ENCODE measurements at regions not wholly inside any gene's neighbourhood (a gene's known extent, or its start where the extent isn't known, plus 50 kb on each side); places are given as distances from the start of the nearest gene placed in this dataset.

DNA sequence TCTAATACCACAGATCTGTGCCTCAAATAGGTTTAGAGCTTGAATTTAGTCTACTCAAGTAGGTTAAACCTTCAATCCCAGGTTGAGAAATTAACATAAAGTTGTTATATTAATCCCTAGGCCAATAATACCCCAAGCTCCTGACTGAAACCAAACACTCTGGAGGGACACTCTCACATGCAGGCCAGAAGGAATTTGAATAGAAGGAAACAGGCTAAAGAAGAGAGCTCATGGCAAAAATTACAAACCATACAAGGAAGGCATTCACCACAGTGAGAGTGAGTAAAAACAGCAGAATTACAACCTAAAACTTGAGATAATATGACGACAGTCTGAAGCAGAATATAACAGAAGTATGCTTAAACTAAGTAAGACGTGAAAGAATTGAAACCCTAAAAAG, 76.1 kb upstream of the PDK4 start:
- in situ Hi-C loops (cut with MboI; ENCODE audit: low pct_ligation_motif_present in 1 of 4, low pct_unique_long_range_greater_than_20kb in 1 of 4, low sequenced_read_pairs in 3 of 4), result loop anchor here in 1 of 4 donors (10.0 kb wide), 1 partner anchor 138 kb away; no protein-coding TSS in a partner anchor
- Histone ChIP-seq H3K9me3 (no peaks in the 10 kb centered on the region), H3K4me1 (peaks cover 0 to 12% (median 3%) of the 10 kb centered on the region in 4 donors), H3K27ac (no peak overlapping the region), H3K4me3 (no peak overlapping the region), H3K36me3 (no peaks in the 10 kb centered on the region), H3K27me3 (no peaks in the 10 kb centered on the region)
- intact Hi-C loops (cut with DNase I; ENCODE audit: low total_unique reads), result no loop called here
- TF ChIP-seq, protein P1, sequence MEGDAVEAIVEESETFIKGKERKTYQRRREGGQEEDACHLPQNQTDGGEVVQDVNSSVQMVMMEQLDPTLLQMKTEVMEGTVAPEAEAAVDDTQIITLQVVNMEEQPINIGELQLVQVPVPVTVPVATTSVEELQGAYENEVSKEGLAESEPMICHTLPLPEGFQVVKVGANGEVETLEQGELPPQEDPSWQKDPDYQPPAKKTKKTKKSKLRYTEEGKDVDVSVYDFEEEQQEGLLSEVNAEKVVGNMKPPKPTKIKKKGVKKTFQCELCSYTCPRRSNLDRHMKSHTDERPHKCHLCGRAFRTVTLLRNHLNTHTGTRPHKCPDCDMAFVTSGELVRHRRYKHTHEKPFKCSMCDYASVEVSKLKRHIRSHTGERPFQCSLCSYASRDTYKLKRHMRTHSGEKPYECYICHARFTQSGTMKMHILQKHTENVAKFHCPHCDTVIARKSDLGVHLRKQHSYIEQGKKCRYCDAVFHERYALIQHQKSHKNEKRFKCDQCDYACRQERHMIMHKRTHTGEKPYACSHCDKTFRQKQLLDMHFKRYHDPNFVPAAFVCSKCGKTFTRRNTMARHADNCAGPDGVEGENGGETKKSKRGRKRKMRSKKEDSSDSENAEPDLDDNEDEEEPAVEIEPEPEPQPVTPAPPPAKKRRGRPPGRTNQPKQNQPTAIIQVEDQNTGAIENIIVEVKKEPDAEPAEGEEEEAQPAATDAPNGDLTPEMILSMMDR (IDR thresholded peaks at IDR 0.05), result no peak
- TF ChIP-seq EP300 (IDR thresholded peaks at IDR 0.05; ENCODE audit: low read depth) (no peak), POLR2AphosphoS5 (IDR thresholded peaks at IDR 0.05) (no peak), POLR2A (IDR thresholded peaks at IDR 0.05) (no peak)
- DNase-seq, result no peak
- WGBS, 2 donors (ENCODE audit: low coverage in 1 of 2), result 78 to 91% methylated on average over 2 of the region's 2 CpGs

DNA sequence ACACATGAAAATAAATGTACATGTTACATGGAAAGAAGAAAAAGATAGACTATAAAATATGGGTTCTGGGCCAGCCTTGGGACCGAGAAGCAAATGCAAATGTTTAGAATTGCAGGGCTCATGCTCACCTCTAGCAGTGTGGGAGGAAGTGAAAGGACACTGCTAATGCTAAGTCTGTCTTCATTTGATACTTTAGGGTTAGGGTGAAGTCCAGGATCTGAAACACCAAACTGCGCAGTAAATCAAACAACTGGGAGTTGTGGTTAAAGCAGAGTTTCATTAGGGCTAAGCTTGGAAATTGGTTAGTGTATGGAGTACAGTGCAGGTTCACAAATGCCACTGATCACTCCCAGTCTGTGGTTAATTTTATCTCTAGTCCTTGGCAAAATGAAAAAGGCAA, 73.2 kb upstream of the PDK4 start:
- in situ Hi-C loops (cut with MboI; ENCODE audit: low pct_ligation_motif_present in 1 of 4, low pct_unique_long_range_greater_than_20kb in 1 of 4, low sequenced_read_pairs in 3 of 4), result no loop called here
- WGBS, 2 donors (ENCODE audit: low coverage in 1 of 2), result 43 to 62% methylated on average over 1 to 2 of the region's 2 CpGs
- no peak overlapping the region for H3K4me3 ChIP-seq
- DNase-seq, result no peak
- no peaks in the 10 kb centered on the region for H3K9me3 ChIP-seq
- no peak overlapping the region for H3K27ac ChIP-seq
- H3K27me3 ChIP-seq, result no peaks in the 10 kb centered on the region
- intact Hi-C loops (cut with DNase I; ENCODE audit: low total_unique reads), result no loop called here
- H3K4me1 ChIP-seq, result peaks cover 0 to 7% (median 3%) of the 10 kb centered on the region in 4 donors
- no peaks in the 10 kb centered on the region for H3K36me3 ChIP-seq
- TF ChIP-seq, protein P1 (IDR thresholded peaks at IDR 0.05), result no peak
- no peak for TF ChIP-seq POLR2A (IDR thresholded peaks at IDR 0.05)
- no peak for TF ChIP-seq EP300 (IDR thresholded peaks at IDR 0.05; ENCODE audit: low read depth)
- TF ChIP-seq POLR2AphosphoS5 (IDR thresholded peaks at IDR 0.05), result no peak

DNA sequence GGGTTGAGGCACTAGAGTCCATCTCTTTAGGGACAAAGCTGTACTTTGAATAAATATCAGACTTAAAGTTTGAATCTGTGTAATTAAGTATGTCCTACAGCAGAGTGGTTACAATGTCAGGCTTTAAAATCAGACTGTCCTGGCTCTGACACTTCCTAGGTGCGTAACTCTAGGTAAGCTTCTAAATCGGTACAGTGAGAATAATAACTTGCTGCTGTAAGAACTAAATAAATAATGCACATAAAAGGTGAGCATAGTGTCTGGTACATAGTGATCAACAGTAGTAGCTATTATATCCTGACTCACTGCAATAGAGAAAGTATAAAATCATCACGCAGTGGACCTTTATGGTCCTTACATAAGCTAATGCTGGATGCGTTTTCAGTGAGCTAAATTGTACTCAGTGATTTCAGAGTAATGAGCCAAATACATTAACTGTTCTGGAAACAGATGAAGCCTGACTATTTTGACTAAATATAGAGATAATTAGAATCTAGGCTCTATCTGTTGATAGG, 72.2 kb upstream of the PDK4 start:
- Histone ChIP-seq H3K27me3 (no peaks in the 10 kb centered on the region), H3K36me3 (no peaks in the 10 kb centered on the region), H3K4me1 (peaks cover 0 to 7% (median 3%) of the 10 kb centered on the region in 4 donors), H3K9me3 (no peaks in the 10 kb centered on the region), H3K27ac (peak overlapping the region in 3 of 4 donors; percentile 5 to 57 (median 47)), H3K4me3 (no peak overlapping the region)
- no peak for TF ChIP-seq POLR2A (IDR thresholded peaks at IDR 0.05)
- no peak for TF ChIP-seq EP300 (IDR thresholded peaks at IDR 0.05; ENCODE audit: low read depth)
- TF ChIP-seq, protein P1 (IDR thresholded peaks at IDR 0.05), result no peak
- TF ChIP-seq POLR2AphosphoS5 (IDR thresholded peaks at IDR 0.05), result peak in 1 of 3 donors; percentile 71
- no peak for DNase-seq
- 69 to 70% methylated on average over 4 of the region's 4 CpGs for WGBS, 2 donors (ENCODE audit: low coverage in 1 of 2)
- in situ Hi-C loops (cut with MboI; ENCODE audit: low pct_ligation_motif_present in 1 of 4, low pct_unique_long_range_greater_than_20kb in 1 of 4, low sequenced_read_pairs in 3 of 4), result no loop called here
- intact Hi-C loops (cut with DNase I; ENCODE audit: low total_unique reads), result no loop called here

DNA sequence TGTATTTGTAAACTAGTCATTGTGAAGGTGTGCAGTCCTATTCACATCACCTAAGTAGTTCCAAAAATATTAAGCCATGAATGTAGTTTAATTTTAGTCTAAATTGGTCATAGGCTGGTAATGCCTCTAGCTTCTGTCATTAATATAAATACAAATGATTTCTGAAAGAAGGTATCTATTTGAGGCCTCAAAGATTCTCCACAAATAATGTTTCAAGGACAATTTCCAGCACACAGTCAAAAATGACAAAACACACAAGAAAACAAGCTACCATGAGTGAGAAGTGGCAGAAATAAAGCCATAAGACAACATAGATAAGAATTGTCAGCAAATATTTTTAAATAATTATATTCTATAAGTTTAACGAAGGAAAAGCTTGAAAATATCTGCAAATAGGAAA, 66.7 kb upstream of the PDK4 start:
- 70 to 85% methylated on average over 1 of the region's 1 CpG for WGBS, 2 donors (ENCODE audit: low coverage in 1 of 2)
- TF ChIP-seq POLR2A (IDR thresholded peaks at IDR 0.05) (no peak), POLR2AphosphoS5 (IDR thresholded peaks at IDR 0.05) (no peak), EP300 (IDR thresholded peaks at IDR 0.05; ENCODE audit: low read depth) (no peak)
- TF ChIP-seq, protein P1 (IDR thresholded peaks at IDR 0.05), result no peak
- intact Hi-C loops (cut with DNase I; ENCODE audit: low total_unique reads), result no loop called here
- H3K9me3 ChIP-seq, result peaks cover 0 to 2% of the 10 kb centered on the region in 2 donors
- no peak overlapping the region for H3K4me3 ChIP-seq
- H3K27ac ChIP-seq, result no peak overlapping the region
- no peaks in the 10 kb centered on the region for H3K27me3 ChIP-seq
- H3K4me1 ChIP-seq, result peaks cover 0 to 15% (median 12%) of the 10 kb centered on the region in 4 donors
- in situ Hi-C loops (cut with MboI; ENCODE audit: low pct_ligation_motif_present in 1 of 4, low pct_unique_long_range_greater_than_20kb in 1 of 4, low sequenced_read_pairs in 3 of 4), result no loop called here
- DNase-seq, result no peak
- H3K36me3 ChIP-seq, result no peaks in the 10 kb centered on the region
